ENCODE measurements at regions not wholly inside any gene's neighbourhood (a gene's known extent, or its start where the extent isn't known, plus 50 kb on each side); places are given as distances from the start of the nearest gene placed in this dataset.

DNA sequence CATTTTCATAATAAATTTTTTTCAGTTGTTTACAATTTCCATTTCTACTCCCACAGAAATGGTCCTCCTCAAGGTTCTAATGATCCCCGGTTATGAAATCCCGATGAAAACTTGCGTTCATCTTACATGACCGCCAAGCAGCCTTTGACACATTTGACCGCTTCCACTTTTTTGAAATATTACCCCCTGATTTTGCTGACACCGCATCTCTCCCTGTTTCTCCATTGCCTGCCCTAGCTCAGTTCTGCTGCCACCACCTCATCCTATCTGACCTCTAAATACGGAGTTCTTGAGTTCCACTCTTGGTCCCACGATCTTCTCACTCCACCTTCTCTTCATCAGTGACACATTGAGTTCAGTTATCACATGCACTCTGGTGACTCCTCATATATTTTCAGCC, 74.1 kb downstream of the SLC35B3 start:
- Mint-ChIP-seq H3K9me3 (no peaks in the 10 kb centered on the region), H3K27me3 (ENCODE audit: low read depth) (no peaks in the 10 kb centered on the region), H3K4me3 (no peak overlapping the region), H3K27ac (no peak overlapping the region), H3K4me1 (ENCODE audit: low read depth) (no peaks in the 10 kb centered on the region), H3K36me3 (ENCODE audit: low read depth) (no peaks in the 10 kb centered on the region)
- no peak for DNase-seq
- CTCF ChIA-PET: no interaction called here
- intact Hi-C loops (cut with micrococcal nuclease): no loop called here

DNA sequence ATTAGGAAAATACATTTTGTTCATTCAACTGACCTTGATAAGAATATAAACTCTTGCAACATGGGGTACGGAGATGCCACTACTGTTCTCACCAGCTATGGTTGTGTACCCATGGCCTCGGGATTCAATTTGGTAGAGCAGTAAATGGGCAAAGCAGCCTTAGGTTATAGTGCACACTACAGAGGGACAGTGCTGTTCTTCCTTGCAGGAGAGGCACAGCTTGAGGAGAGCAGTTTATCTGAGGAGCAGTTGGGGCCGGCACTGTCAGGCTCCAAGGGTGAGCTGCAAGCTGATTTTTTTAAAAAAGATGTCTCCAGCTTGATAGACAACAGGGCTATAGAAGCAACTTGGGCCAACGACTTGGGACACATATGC, 82.4 kb downstream of the SLC35B3 start:
- intact Hi-C loops (cut with micrococcal nuclease): no loop called here

DNA sequence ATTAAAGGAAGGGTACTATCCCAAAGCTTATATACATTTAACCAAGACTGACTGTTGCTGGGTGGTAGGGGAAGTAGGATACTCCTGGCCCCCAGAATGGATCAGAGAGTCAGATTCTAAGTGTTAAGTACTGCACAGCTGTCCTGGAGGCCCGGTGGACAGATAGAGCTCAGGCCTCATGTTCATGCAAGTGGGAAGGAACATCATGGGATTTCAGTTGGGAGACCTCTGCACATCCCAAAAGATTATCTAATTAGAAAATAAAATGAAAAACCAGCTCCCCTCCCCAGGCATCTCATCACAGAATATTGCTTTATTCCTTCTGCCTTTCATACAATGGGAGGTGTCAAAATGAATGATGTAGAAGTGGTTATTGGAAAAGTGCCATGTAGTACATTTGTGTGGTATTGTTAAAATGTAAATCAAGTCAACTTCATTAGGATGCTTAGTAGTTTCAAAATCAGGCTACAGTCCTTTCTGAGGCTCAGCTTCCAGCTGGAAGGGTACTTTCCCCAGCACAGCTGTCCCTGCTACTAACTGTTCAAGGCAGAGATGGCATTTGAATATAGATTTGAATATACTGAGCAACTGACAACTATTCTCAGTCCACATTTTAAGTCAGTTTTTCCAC, 82.9 kb downstream of the SLC35B3 start:
- no peak overlapping the region for H3K27ac Mint-ChIP-seq
- DNase-seq: no peak
- H3K4me1 Mint-ChIP-seq (ENCODE audit: low read depth): no peaks in the 10 kb centered on the region
- H3K4me3 Mint-ChIP-seq: no peak overlapping the region
- CTCF ChIA-PET: interaction anchor here (0.6 kb wide), 1 partner anchor 1204 kb away, joined by 3 read pairs; no protein-coding TSS in a partner anchor
- H3K36me3 Mint-ChIP-seq (ENCODE audit: low read depth): no peaks in the 10 kb centered on the region
- peaks cover 1% of the 10 kb centered on the region for H3K9me3 Mint-ChIP-seq
- peaks cover 4% of the 10 kb centered on the region for H3K27me3 Mint-ChIP-seq (ENCODE audit: low read depth)
- intact Hi-C loops (cut with micrococcal nuclease): no loop called here

More for the DNA sequence above, 82.4 kb downstream of the SLC35B3 start:
- peaks cover 1% of the 10 kb centered on the region for H3K9me3 Mint-ChIP-seq
- CTCF ChIA-PET: interaction anchor here (0.6 kb wide), 1 partner anchor 1203 kb away, joined by 3 read pairs; no protein-coding TSS in a partner anchor
- H3K27ac Mint-ChIP-seq: no peak overlapping the region
- no peak for DNase-seq
- H3K36me3 Mint-ChIP-seq (ENCODE audit: low read depth): no peaks in the 10 kb centered on the region
- H3K27me3 Mint-ChIP-seq (ENCODE audit: low read depth): peaks cover 4% of the 10 kb centered on the region
- no peaks in the 10 kb centered on the region for H3K4me1 Mint-ChIP-seq (ENCODE audit: low read depth)
- no peak overlapping the region for H3K4me3 Mint-ChIP-seq

DNA sequence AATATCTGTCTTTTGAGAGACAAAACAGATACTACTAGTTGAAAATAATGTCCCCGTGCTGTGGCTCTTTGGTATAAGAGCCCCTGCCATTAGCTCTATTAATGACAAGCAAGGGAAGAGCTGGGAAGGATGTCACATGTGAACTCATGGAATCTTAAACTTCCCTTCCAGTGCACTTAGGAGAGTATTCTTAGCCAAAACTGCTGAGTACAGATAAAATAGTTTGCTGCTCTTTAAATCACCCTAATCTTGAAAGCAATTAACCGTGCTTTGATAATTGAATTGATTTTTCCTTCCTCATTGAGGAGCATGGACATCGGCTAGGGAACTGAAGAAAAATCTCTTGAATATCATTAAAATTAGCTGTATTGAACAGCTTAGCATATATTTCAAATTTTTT, 91.7 kb downstream of the SLC35B3 start:
- H3K27ac Mint-ChIP-seq: no peak overlapping the region
- H3K9me3 Mint-ChIP-seq: peaks cover 5% of the 10 kb centered on the region
- CTCF ChIA-PET: no interaction called here
- H3K4me1 Mint-ChIP-seq (ENCODE audit: low read depth): no peaks in the 10 kb centered on the region
- H3K27me3 Mint-ChIP-seq (ENCODE audit: low read depth): peaks cover 13% of the 10 kb centered on the region
- H3K4me3 Mint-ChIP-seq: no peak overlapping the region
- DNase-seq: no peak
- intact Hi-C loops (cut with micrococcal nuclease): loop anchor here (1.0 kb wide), 1 partner anchor 8 kb away; no protein-coding TSS in a partner anchor
- no peaks in the 10 kb centered on the region for H3K36me3 Mint-ChIP-seq (ENCODE audit: low read depth)

DNA sequence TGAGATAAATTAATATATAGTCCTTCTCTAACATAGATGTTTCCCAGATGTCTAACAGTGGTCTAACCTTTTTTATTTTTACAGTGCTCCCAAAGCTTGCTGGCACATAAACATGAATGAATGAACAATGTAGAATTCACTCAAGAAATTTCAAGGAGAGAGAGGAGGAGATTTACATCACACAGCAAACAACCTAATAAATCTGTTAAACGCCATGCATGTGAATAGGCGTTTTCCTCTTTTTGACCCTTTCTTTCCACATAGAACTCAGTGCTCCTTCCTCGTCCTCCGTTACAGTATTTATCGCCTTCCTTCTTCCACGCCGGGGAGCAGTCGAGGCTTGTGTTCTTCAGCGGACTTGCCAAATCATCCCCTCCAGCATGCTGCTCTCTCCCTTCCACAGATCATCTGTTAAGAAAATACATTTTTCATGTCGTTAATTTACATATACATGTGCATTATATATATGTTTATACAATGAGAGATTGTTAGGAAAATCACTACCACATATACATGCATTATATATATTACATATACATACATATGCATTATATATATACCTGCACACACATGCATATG, 93.0 kb downstream of the SLC35B3 start:
- Mint-ChIP-seq H3K4me3 (no peak overlapping the region), H3K36me3 (ENCODE audit: low read depth) (no peaks in the 10 kb centered on the region), H3K9me3 (peaks cover 5% of the 10 kb centered on the region), H3K27me3 (ENCODE audit: low read depth) (peaks cover 13% of the 10 kb centered on the region), H3K4me1 (ENCODE audit: low read depth) (no peaks in the 10 kb centered on the region), H3K27ac (no peak overlapping the region)
- intact Hi-C loops (cut with micrococcal nuclease): no loop called here
- CTCF ChIA-PET: no interaction called here
- DNase-seq: no peak

DNA sequence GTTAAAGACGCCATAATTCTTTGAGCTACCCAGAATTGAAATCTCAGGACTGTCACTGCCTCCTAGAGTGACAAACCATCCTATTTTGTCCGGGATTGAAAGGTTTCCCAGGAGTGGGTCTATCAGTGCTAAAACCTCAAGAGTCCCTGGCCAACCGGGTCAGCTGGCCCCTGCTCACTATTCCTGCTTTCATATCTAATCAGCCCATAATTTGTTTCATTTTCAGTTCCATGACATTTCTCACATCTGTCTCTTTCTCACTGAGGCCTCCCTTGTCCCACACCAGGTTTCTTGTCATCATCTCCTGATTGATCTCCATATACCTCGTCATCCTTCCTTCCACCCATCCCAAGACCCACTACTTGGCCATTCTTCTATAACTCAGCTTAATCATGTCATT, 98.2 kb downstream of the SLC35B3 start:
- CTCF ChIA-PET: no interaction called here
- H3K27me3 Mint-ChIP-seq (ENCODE audit: low read depth): no peaks in the 10 kb centered on the region

DNA sequence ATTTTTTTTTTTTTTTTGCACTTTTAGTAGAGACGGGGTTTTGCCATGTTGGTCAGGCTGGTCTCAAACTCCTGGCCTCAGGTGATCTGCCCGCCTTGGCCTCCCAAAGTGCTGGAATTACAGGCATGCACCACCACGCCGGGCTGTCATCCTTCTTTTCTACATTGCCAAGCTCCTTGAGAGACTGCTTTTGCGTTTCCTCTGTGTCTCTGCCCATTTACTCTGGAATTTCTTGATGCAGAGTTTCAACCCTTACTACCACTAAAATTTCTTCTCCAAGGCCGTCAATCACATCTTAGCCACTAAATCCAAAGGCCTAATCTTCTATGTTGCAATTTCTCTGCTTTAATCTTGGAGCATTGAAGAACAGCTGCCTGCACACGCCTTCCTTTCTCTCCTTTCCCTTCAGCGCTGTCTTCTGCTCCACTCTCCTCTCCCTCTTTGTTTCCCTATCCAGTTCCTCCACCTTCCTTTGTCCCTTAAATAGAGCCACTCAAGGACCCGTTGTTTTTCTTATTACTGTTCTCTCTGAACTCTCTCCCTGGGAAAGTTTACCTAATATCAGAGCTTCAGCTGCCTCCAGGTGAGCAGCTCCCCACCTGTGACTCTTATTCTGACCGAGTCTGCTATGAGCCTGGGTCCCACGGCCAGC, 98.8 kb downstream of the SLC35B3 start:
- no peaks in the 10 kb centered on the region for H3K27me3 Mint-ChIP-seq (ENCODE audit: low read depth)
- no peaks in the 10 kb centered on the region for H3K36me3 Mint-ChIP-seq (ENCODE audit: low read depth)

More for the DNA sequence above, 98.2 kb downstream of the SLC35B3 start:
- Mint-ChIP-seq H3K27ac (no peak overlapping the region), H3K9me3 (no peaks in the 10 kb centered on the region), H3K36me3 (ENCODE audit: low read depth) (no peaks in the 10 kb centered on the region), H3K4me3 (no peak overlapping the region), H3K4me1 (ENCODE audit: low read depth) (no peaks in the 10 kb centered on the region)
- no peak for DNase-seq
- intact Hi-C loops (cut with micrococcal nuclease): no loop called here

DNA sequence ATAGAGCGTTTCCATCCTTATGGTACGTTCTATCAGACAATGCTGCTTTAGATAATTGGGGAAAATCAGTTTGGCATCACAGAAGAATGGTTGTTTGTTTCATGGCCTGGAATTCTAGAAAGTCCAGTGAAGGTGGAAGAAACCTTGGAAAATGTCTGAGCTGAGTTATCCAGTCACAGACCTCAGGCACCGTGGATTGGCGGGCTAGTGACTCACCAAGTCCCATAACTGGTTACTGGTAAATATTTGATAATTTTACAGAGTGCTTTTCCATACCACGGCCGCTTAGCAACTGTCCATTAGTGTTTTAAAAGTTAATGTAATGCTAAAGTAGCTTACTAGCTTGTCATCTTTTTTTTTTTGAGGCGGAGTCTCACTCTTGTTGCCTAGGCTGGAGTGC, 99.4 kb downstream of the SLC35B3 start:
- Mint-ChIP-seq H3K4me1 (ENCODE audit: low read depth) (no peaks in the 10 kb centered on the region), H3K9me3 (no peaks in the 10 kb centered on the region), H3K27ac (no peak overlapping the region), H3K36me3 (ENCODE audit: low read depth) (no peaks in the 10 kb centered on the region), H3K4me3 (no peak overlapping the region), H3K27me3 (ENCODE audit: low read depth) (no peaks in the 10 kb centered on the region)
- no peak for DNase-seq
- CTCF ChIA-PET: no interaction called here
- intact Hi-C loops (cut with micrococcal nuclease): loop anchor here (1.0 kb wide), 1 partner anchor 7 kb away; no protein-coding TSS in a partner anchor

More for the DNA sequence above, 98.8 kb downstream of the SLC35B3 start:
- Mint-ChIP-seq H3K9me3 (no peaks in the 10 kb centered on the region), H3K4me1 (ENCODE audit: low read depth) (no peaks in the 10 kb centered on the region), H3K27ac (no peak overlapping the region), H3K4me3 (no peak overlapping the region)
- no peak for DNase-seq
- CTCF ChIA-PET: no interaction called here
- intact Hi-C loops (cut with micrococcal nuclease): no loop called here

DNA sequence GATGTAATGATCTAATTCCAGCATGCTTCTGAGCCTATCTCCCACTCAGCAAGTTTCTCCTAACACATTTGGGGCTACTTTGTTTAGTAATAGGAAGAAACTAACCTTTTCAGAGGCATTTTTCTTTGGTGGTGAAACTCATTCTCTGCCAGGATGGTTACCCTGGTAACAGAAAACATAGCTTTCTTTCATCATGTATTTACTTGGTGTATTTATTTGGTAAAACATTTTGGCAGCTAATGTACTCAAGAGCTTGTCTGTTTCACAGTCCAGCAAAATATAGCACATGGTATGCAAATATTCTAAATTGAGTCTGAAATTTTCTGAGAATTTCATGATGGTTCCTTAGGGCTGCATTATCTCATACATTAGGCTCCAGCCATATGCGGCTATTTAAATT, 100.0 kb downstream of the SLC35B3 start:
- intact Hi-C loops (cut with micrococcal nuclease): loop anchor here (1.0 kb wide), 1 partner anchor 8 kb away; no protein-coding TSS in a partner anchor
- CTCF ChIA-PET: no interaction called here
- no peaks in the 10 kb centered on the region for H3K36me3 Mint-ChIP-seq (ENCODE audit: low read depth)
- H3K9me3 Mint-ChIP-seq: no peaks in the 10 kb centered on the region
- H3K27me3 Mint-ChIP-seq (ENCODE audit: low read depth): no peaks in the 10 kb centered on the region
- H3K4me3 Mint-ChIP-seq: no peak overlapping the region
- H3K4me1 Mint-ChIP-seq (ENCODE audit: low read depth): no peaks in the 10 kb centered on the region
- H3K27ac Mint-ChIP-seq: no peak overlapping the region
- DNase-seq: no peak

DNA sequence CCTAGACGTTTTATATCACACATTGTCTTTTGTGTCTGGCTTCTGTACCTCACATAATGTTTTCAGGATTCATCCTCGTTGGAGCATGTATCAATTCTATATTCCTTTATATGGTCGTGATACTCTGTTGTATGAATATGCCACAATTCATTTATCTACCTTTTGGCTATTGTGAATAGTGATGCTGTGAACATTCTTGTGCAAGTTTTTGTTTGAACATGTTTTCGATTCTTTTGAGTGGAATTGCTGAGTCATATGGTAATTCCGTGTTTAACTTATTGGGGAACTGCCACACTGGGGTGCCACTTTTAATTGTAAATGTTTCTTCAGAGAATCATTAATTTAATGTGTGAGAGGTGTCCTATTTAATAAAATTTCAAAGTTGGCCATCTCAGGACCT, 101.2 kb downstream of the SLC35B3 start:
- CTCF ChIA-PET: no interaction called here
- no peaks in the 10 kb centered on the region for H3K9me3 Mint-ChIP-seq
- DNase-seq: no peak
- intact Hi-C loops (cut with micrococcal nuclease): no loop called here
- H3K27ac Mint-ChIP-seq: no peak overlapping the region
- no peaks in the 10 kb centered on the region for H3K4me1 Mint-ChIP-seq (ENCODE audit: low read depth)
- no peaks in the 10 kb centered on the region for H3K36me3 Mint-ChIP-seq (ENCODE audit: low read depth)
- no peak overlapping the region for H3K4me3 Mint-ChIP-seq
- H3K27me3 Mint-ChIP-seq (ENCODE audit: low read depth): no peaks in the 10 kb centered on the region

DNA sequence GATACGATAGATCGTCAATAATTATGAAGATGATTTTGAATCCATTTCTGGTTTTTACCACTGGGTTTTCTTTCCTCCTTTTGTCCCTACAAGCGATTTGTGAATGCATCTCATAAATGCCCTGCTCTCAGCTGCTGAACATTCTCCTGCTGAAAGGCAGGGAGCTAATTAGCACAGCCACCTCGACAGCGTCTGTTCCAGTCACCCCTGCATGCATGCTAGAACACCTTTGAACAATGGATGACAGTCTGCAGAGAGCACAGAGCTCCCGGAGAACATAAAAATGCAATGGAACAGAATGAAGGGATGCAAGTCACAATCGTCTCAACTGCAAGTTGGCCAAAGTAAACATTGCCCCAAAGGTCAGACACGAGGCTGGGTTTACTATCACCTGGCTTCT, 105.8 kb downstream of the SLC35B3 start:
- CTCF ChIA-PET: no interaction called here
- Mint-ChIP-seq H3K27me3 (ENCODE audit: low read depth) (no peaks in the 10 kb centered on the region), H3K9me3 (no peaks in the 10 kb centered on the region), H3K36me3 (ENCODE audit: low read depth) (no peaks in the 10 kb centered on the region), H3K4me3 (no peak overlapping the region), H3K27ac (no peak overlapping the region), H3K4me1 (ENCODE audit: low read depth) (no peaks in the 10 kb centered on the region)
- intact Hi-C loops (cut with micrococcal nuclease): no loop called here
- no peak for DNase-seq

DNA sequence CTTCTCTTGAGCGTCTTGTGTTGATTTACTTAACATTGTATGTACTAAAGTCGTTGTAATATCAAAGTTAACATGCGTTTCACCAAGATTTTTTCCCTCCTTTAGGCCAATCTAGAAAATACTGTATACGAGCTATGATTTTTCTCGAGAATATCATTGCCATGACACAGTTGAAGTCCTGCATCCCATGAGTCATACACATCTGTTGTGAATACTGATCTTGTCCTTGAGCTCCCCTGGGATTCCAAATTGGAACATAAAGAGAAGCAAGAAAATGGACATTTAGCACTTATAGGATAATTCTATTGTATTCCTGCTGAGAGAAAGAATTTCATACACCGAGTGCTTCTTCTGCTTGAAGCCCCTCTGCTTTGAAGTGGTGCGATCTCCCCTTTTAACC, 109.6 kb downstream of the SLC35B3 start:
- no peak for DNase-seq
- no peaks in the 10 kb centered on the region for H3K4me1 Mint-ChIP-seq (ENCODE audit: low read depth)
- no peaks in the 10 kb centered on the region for H3K9me3 Mint-ChIP-seq
- no peaks in the 10 kb centered on the region for H3K36me3 Mint-ChIP-seq (ENCODE audit: low read depth)
- CTCF ChIA-PET: no interaction called here
- no peak overlapping the region for H3K27ac Mint-ChIP-seq
- intact Hi-C loops (cut with micrococcal nuclease): no loop called here
- H3K27me3 Mint-ChIP-seq (ENCODE audit: low read depth): no peaks in the 10 kb centered on the region
- H3K4me3 Mint-ChIP-seq: no peak overlapping the region

DNA sequence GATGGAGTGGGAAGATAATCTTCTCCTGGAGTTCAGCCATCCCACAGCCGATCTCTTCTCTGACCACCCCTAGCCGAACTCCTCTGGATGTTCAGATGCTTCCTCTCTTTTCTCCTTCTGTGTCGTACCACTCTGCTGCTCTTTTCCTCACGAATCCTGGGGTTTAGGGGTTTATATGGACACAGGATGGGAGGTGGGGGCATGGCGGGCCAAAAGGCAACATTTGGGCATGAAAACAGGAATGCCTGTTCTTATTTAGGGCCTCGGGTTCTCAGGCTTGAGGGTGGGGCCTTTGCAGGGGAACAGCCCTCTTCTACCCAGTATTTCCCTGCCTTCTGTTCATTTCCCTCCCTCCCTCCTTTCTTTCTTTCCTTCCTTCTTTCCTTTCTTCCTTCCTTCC, 112.7 kb downstream of the SLC35B3 start:
- no peak overlapping the region for H3K27ac Mint-ChIP-seq
- H3K36me3 Mint-ChIP-seq (ENCODE audit: low read depth): no peaks in the 10 kb centered on the region
- no peak overlapping the region for H3K4me3 Mint-ChIP-seq
- no peaks in the 10 kb centered on the region for H3K27me3 Mint-ChIP-seq (ENCODE audit: low read depth)
- intact Hi-C loops (cut with micrococcal nuclease): no loop called here
- no peaks in the 10 kb centered on the region for H3K4me1 Mint-ChIP-seq (ENCODE audit: low read depth)
- CTCF ChIA-PET: no interaction called here
- DNase-seq: no peak
- H3K9me3 Mint-ChIP-seq: no peaks in the 10 kb centered on the region
